ENCODE measurements at regions not wholly inside any gene's neighbourhood (a gene's known extent, or its start where the extent isn't known, plus 50 kb on each side); places are given as distances from the start of the nearest gene placed in this dataset.

DNA sequence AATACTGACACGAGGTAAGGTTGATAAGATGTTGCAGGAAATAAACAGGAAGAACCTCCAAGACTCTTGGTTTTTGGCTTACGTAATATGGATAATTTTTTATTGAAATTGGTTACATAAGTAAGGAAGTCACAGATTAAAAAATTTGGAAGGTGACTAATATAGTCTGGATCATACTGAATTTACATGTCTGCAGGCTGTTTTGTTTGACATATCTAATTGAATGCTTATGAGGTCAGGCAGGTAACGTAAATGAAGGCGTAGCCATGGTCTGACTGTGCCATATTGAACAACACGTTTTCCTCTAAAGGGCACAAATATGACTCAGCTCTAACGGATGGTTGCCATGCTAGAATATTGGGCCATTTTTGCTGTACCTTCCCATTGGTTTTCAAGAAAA, 648.1 kb upstream of the NOVA1 start:
- TF ChIP-seq EZH2 (IDR thresholded peaks at IDR 0.05), result no peak
- no peak for TF ChIP-seq POLR2AphosphoS5 (IDR thresholded peaks at IDR 0.05; ENCODE audit: borderline replicate concordance, low read depth, low read length)
- no peak for TF ChIP-seq FOXP2 (optimal IDR thresholded peaks at IDR 0.05; ENCODE audit: control extremely low read depth, extremely low read length, insufficient read depth)
